ENCODE measurements at regions not wholly inside any gene's neighbourhood (a gene's known extent, or its start where the extent isn't known, plus 50 kb on each side); places are given as distances from the start of the nearest gene placed in this dataset.
A peak's percentile ranks its signal among the peaks of the same experiment; 100 is the strongest.

DNA sequence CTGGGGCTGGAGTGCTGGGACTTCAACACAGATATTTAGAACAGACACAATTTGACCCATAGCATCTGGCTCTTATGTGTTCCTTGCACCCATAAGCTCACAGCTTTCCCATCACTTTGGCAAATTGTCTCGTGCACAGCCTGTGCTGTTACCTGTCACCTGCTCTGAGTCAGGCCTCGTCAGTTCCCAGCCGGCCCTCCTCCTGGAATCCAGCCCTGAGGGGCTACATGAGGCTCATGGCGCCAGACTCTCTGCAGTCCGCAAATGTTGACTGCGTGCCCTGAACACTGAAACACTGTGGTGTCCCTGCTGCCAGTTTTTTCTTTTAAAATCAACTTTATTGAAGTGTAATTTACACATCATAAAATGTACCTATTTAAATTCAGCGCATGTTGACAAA is 65.4 kb upstream of the BZW1 start:
- peaks cover 9% of the 10 kb centered on the region for H3K4me1 ChIP-seq
- peaks cover 30% of the 10 kb centered on the region for H3K4me1 Mint-ChIP-seq
- H3K27ac Mint-ChIP-seq: peak overlapping the region; percentile 63
- H3K36me3 Mint-ChIP-seq: no peaks in the 10 kb centered on the region
- no peak overlapping the region for H3K4me3 Mint-ChIP-seq
- no peak overlapping the region for H3K27ac ChIP-seq
- no peaks in the 10 kb centered on the region for H3K9me3 ChIP-seq (ENCODE audit: low read depth)
- H3K9ac ChIP-seq: no peak overlapping the region
- no peaks in the 10 kb centered on the region for H4K20me1 ChIP-seq (ENCODE audit: low read depth)
- TF ChIP-seq, protein P1, sequence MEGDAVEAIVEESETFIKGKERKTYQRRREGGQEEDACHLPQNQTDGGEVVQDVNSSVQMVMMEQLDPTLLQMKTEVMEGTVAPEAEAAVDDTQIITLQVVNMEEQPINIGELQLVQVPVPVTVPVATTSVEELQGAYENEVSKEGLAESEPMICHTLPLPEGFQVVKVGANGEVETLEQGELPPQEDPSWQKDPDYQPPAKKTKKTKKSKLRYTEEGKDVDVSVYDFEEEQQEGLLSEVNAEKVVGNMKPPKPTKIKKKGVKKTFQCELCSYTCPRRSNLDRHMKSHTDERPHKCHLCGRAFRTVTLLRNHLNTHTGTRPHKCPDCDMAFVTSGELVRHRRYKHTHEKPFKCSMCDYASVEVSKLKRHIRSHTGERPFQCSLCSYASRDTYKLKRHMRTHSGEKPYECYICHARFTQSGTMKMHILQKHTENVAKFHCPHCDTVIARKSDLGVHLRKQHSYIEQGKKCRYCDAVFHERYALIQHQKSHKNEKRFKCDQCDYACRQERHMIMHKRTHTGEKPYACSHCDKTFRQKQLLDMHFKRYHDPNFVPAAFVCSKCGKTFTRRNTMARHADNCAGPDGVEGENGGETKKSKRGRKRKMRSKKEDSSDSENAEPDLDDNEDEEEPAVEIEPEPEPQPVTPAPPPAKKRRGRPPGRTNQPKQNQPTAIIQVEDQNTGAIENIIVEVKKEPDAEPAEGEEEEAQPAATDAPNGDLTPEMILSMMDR (IDR thresholded peaks at IDR 0.05): no peak
- no peak for TF ChIP-seq EZH2phosphoT487 (IDR thresholded peaks at IDR 0.05)
- TF ChIP-seq EZH2 (IDR thresholded peaks at IDR 0.05): no peak
- no peaks in the 10 kb centered on the region for H3K36me3 ChIP-seq
- no peaks in the 10 kb centered on the region for H3K27me3 Mint-ChIP-seq (ENCODE audit: insufficient read depth, low read depth)
- no peak overlapping the region for H3K4me2 ChIP-seq
- H3F3A ChIP-seq (ENCODE audit: low read depth): no peaks in the 10 kb centered on the region
- H3K27me3 ChIP-seq: no peaks in the 10 kb centered on the region
- no peak overlapping the region for H2AFZ ChIP-seq (replicated peaks)
- H3K4me3 ChIP-seq: no peak overlapping the region
- DNase-seq (ENCODE audit: low spot score): no peak
- H3K9me3 Mint-ChIP-seq: no peaks in the 10 kb centered on the region
- no peaks in the 10 kb centered on the region for H3K79me2 ChIP-seq (ENCODE audit: low read depth)

DNA sequence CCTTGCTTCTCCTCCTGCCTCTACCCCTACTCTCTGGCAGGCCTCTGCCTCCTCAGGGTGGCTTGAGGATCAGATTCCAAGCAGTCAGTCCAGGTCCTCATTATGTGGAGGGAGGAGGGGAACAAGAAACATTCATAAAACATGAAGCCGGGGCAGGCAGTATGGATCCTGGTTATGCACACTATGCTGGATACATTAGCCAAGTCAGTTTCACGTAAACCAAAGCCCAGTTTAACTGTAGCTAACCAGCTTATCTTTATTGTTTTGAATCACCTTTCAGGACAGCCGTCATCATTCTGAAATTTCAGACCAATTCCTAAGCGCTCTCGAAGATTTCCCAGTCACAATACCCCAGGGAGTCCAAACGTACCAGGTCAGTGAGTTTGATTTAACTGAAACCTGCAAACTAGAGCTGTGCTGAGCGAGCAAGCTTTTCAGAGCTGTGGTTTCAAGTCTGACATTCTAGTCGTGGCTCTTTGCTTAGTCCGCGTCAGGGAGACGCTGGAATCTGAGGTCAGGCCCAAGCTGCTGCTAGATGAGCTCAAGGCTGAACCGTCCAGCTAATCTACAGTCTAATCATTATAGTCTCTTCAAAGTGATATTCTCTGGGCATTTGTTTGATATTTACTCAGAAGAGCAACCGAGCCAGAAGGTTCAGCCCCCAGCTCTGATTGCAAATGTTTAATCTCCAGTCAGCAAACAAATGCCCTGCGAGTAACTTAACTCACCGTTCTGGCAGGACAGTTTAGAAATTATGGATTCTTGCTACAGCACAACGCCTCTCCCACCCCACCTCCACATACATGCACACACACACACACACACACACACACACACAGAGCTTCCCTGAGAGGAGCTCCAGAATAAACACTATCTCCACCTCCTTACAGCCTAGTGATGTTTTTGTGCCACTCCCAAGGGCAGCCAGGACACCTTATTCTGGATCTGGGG is 63.8 kb upstream of the BZW1 start:
- Mint-ChIP-seq H3K27me3 (ENCODE audit: insufficient read depth, low read depth) (peaks cover 2% of the 10 kb centered on the region), H3K27ac (peak overlapping the region; percentile 94), H3K4me1 (peaks cover 27% of the 10 kb centered on the region), H3K9me3 (no peaks in the 10 kb centered on the region), H3K36me3 (no peaks in the 10 kb centered on the region), H3K4me3 (no peak overlapping the region)
- Histone ChIP-seq H3K27me3 (no peaks in the 10 kb centered on the region), H3K4me3 (no peak overlapping the region), H3K9ac (no peak overlapping the region), H3K36me3 (no peaks in the 10 kb centered on the region), H3K79me2 (ENCODE audit: low read depth) (no peaks in the 10 kb centered on the region), H4K20me1 (ENCODE audit: low read depth) (no peaks in the 10 kb centered on the region), H2AFZ (replicated peaks) (peak overlapping the region; percentile 12), H3K4me1 (peaks cover 9% of the 10 kb centered on the region), H3K9me3 (ENCODE audit: low read depth) (no peaks in the 10 kb centered on the region), H3F3A (ENCODE audit: low read depth) (no peaks in the 10 kb centered on the region), H3K4me2 (no peak overlapping the region), H3K27ac (no peak overlapping the region)
- TF ChIP-seq, protein P1 (IDR thresholded peaks at IDR 0.05): no peak
- TF ChIP-seq EZH2 (IDR thresholded peaks at IDR 0.05) (no peak), EZH2phosphoT487 (IDR thresholded peaks at IDR 0.05) (no peak)
- no peak for DNase-seq (ENCODE audit: low spot score)

DNA sequence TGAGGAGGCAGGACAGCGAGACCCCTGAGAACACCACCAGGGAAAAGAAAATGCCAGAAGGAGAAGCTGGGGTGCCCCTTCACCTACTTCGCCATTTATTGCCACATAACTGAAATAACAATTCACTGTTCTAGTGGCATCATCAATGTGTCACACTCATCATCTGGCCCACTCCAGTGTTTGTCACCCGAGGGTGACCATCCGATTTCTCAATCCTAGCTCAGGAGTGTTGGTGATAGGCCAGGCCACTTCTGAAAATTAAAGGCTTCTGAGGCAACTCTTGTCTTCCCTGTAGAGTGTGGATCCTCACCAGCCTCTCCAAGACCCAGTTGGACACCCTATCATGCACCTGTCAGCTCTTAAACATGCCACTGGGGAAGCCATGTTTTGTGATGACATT is 62.9 kb upstream of the BZW1 start:
- peak overlapping the region; percentile 94 for H3K27ac Mint-ChIP-seq
- Histone ChIP-seq H4K20me1 (ENCODE audit: low read depth) (no peaks in the 10 kb centered on the region), H3K4me3 (no peak overlapping the region), H3K9me3 (ENCODE audit: low read depth) (no peaks in the 10 kb centered on the region), H3F3A (ENCODE audit: low read depth) (no peaks in the 10 kb centered on the region), H3K27me3 (no peaks in the 10 kb centered on the region), H3K4me2 (no peak overlapping the region), H3K79me2 (ENCODE audit: low read depth) (no peaks in the 10 kb centered on the region), H3K27ac (no peak overlapping the region), H3K9ac (no peak overlapping the region), H3K36me3 (no peaks in the 10 kb centered on the region), H3K4me1 (peaks cover 9% of the 10 kb centered on the region), H2AFZ (replicated peaks) (no peak overlapping the region)
- H3K4me3 Mint-ChIP-seq: no peak overlapping the region
- no peak for TF ChIP-seq EZH2 (IDR thresholded peaks at IDR 0.05)
- peaks cover 2% of the 10 kb centered on the region for H3K27me3 Mint-ChIP-seq (ENCODE audit: insufficient read depth, low read depth)
- no peak for DNase-seq (ENCODE audit: low spot score)
- no peaks in the 10 kb centered on the region for H3K9me3 Mint-ChIP-seq
- H3K36me3 Mint-ChIP-seq: no peaks in the 10 kb centered on the region
- H3K4me1 Mint-ChIP-seq: peaks cover 22% of the 10 kb centered on the region

Data from neural progenitor cell (in vitro differentiated cells).